Upper lobe of left lung (tissue), 4 donors: ENCODE measurements at regions not wholly inside any gene's neighbourhood (a gene's known extent, or its start where the extent isn't known, plus 50 kb on each side); places are given as distances from the start of the nearest gene placed in this dataset.

Experiments used
- CTCF ChIP-seq, 6 experiments: fragments of 450-650 bp in 4 of 6; fragments of 200-600 bp in 2 of 6; sonication (generic) in 2 of 6; IDR thresholded peaks; one replicate each; pipeline ENCODE4 v1.5.1; 2016 to 2019; ENCODE audit warnings: antibody characterized with exemption in 6 of 6
- POLR2A ChIP-seq, 4 donors: fragments of 450-650 bp; IDR thresholded peaks; one replicate each; pipeline ENCODE4 v1.5.1; 2016 to 2017; ENCODE audit warnings: antibody characterized with exemption in 4 of 4, mild to moderate bottlenecking in 2 of 4

- no peak for TF ChIP-seq POLR2A (IDR thresholded peaks at IDR 0.05)
- no peak for TF ChIP-seq CTCF (IDR thresholded peaks at IDR 0.05)
Observed at GRCh38 chr5:124907098-124907644, 160.7 kb upstream of the ZNF608 start.
